DND-41 (cell line): ENCODE measurements at regions not wholly inside any gene's neighbourhood (a gene's known extent, or its start where the extent isn't known, plus 50 kb on each side); places are given as distances from the start of the nearest gene placed in this dataset.

Source experiments
- ATAC-seq: fragments of 200-7000 bp; cut with Tn5 transposase; 3 replicates; pipeline ENCODE4 v1.9.1; 2021; ENCODE audit warnings: low read depth; ENCODE audit not compliant: insufficient read depth
- DNase-seq: peaks from one replicate; pipeline ENCODE4 v3.0.0-alpha.2; 2020
- H2AFZ ChIP-seq: 2 replicates; pipeline ENCODE4 v1.6.0; 2012; ENCODE audit warnings: low read depth, low read length
- H3K27ac ChIP-seq: 2 replicates; pipeline ENCODE4 v1.5.1; 2012; ENCODE audit warnings: low read length, inconsistent platforms
- H3K27me3 ChIP-seq: fragments of 200-600 bp; sonication (generic); 2 replicates; pipeline ENCODE4 v1.6.0; 2012; ENCODE audit warnings: low read length, mild to moderate bottlenecking, inconsistent platforms; ENCODE audit not compliant: insufficient read depth, poor library complexity
- H3K36me3 ChIP-seq: 2 replicates; pipeline ENCODE4 v1.5.1; 2012; ENCODE audit warnings: low read length, inconsistent platforms; ENCODE audit not compliant: insufficient read depth
- H3K4me1 ChIP-seq: 2 replicates; pipeline ENCODE4 v1.5.1; 2012; ENCODE audit warnings: mild to moderate bottlenecking, low read length; ENCODE audit not compliant: insufficient read depth
- H3K4me2 ChIP-seq: 2 replicates; pipeline ENCODE4 v1.6.0; 2012; ENCODE audit warnings: mild to moderate bottlenecking, moderate library complexity, low read length, inconsistent platforms; ENCODE audit not compliant: insufficient read depth
- H3K4me3 ChIP-seq, 2 experiments: fragments of 200-600 bp in 1 of 2; shearing (Covaris generic) in 1 of 2; 2 replicates each; pipeline ENCODE4 v1.5.1; 2012 to 2016; ENCODE audit warnings: inconsistent platforms in 2 of 2, low read length in 2 of 2, mild to moderate bottlenecking in 2 of 2, low read depth in 1 of 2, moderate library complexity in 1 of 2
- H3K79me2 ChIP-seq: 2 replicates; pipeline ENCODE4 v1.6.0; 2012; ENCODE audit warnings: low read length, inconsistent platforms; ENCODE audit not compliant: insufficient read depth
- H3K9ac ChIP-seq: 2 replicates; pipeline ENCODE4 v1.6.0; 2012; ENCODE audit warnings: low read depth, mild to moderate bottlenecking, inconsistent platforms, low read length, moderate library complexity
- H3K9me3 ChIP-seq: 2 replicates; pipeline ENCODE4 v1.5.1; 2012; ENCODE audit warnings: low read length, moderate library complexity, mild to moderate bottlenecking, inconsistent platforms; ENCODE audit not compliant: insufficient read depth, severe bottlenecking
- H4K20me1 ChIP-seq: 2 replicates; pipeline ENCODE4 v1.6.0; 2012; ENCODE audit warnings: low read length; ENCODE audit not compliant: insufficient read depth
- CTCF ChIP-seq: IDR thresholded peaks from 2 replicates; pipeline ENCODE4 v1.5.1; 2012; ENCODE audit warnings: borderline replicate concordance, low read length, moderate library complexity, mild to moderate bottlenecking; ENCODE audit not compliant: poor library complexity, severe bottlenecking; ENCODE audit errors: extremely low read depth
- EZH2 ChIP-seq: IDR thresholded peaks from 3 replicates; pipeline ENCODE4 v1.6.1; 2012; ENCODE audit warnings: borderline replicate concordance, low read depth, mild to moderate bottlenecking, moderate library complexity, low read length, inconsistent platforms; ENCODE audit not compliant: severe bottlenecking

- Histone ChIP-seq H3K27me3 (peaks cover 4% of the 10 kb centered on the region), H3K27ac (no peak overlapping the region), H2AFZ (no peak overlapping the region), H4K20me1 (no peaks in the 10 kb centered on the region), H3K4me1 (no peaks in the 10 kb centered on the region), H3K9ac (no peak overlapping the region), H3K9me3 (no peaks in the 10 kb centered on the region), H3K79me2 (no peaks in the 10 kb centered on the region), H3K36me3 (no peaks in the 10 kb centered on the region), H3K4me2 (no peak overlapping the region), H3K4me3 (no peak overlapping the region)
- no peak for DNase-seq
- TF ChIP-seq CTCF (no peak), EZH2 (no peak)
- ATAC-seq = no peak
Observed at GRCh38 chr3:44013967-44014366, 227.7 kb upstream of the TOPAZ1 start.

GRCh38 chr3:44015170-44015569 is 226.5 kb upstream of the TOPAZ1 start:
- Histone ChIP-seq H3K9me3 (no peaks in the 10 kb centered on the region), H3K9ac (no peak overlapping the region), H3K27ac (no peak overlapping the region), H3K79me2 (no peaks in the 10 kb centered on the region), H3K27me3 (peaks cover 5% of the 10 kb centered on the region), H3K4me3 (no peak overlapping the region), H3K4me1 (no peaks in the 10 kb centered on the region), H3K36me3 (no peaks in the 10 kb centered on the region), H4K20me1 (no peaks in the 10 kb centered on the region), H3K4me2 (no peak overlapping the region), H2AFZ (no peak overlapping the region)
- no peak for TF ChIP-seq EZH2
- TF ChIP-seq CTCF = no peak
- DNase-seq (no peak), ATAC-seq (no peak)

- Histone ChIP-seq H4K20me1 (no peaks in the 10 kb centered on the region), H3K27ac (no peak overlapping the region), H3K4me1 (no peaks in the 10 kb centered on the region), H3K4me2 (no peak overlapping the region), H3K4me3 (no peak overlapping the region), H3K27me3 (peaks cover 5% of the 10 kb centered on the region), H3K9ac (no peak overlapping the region), H3K9me3 (no peaks in the 10 kb centered on the region), H3K79me2 (no peaks in the 10 kb centered on the region), H3K36me3 (no peaks in the 10 kb centered on the region), H2AFZ (no peak overlapping the region)
- ATAC-seq (peak; percentile 95), DNase-seq (peak; percentile 62)
- TF ChIP-seq EZH2 (no peak), CTCF (no peak)
Observed at GRCh38 chr3:44016818-44017217, 224.9 kb upstream of the TOPAZ1 start.

- DNase-seq (no peak), ATAC-seq (no peak)
- Histone ChIP-seq H2AFZ (no peak overlapping the region), H4K20me1 (no peaks in the 10 kb centered on the region), H3K36me3 (no peaks in the 10 kb centered on the region), H3K9ac (no peak overlapping the region), H3K27ac (no peak overlapping the region), H3K4me3 (no peak overlapping the region), H3K27me3 (peaks cover 5% of the 10 kb centered on the region), H3K79me2 (no peaks in the 10 kb centered on the region), H3K4me1 (no peaks in the 10 kb centered on the region), H3K9me3 (no peaks in the 10 kb centered on the region), H3K4me2 (no peak overlapping the region)
- no peak for TF ChIP-seq EZH2
- TF ChIP-seq CTCF = no peak
Observed at GRCh38 chr3:44018926-44019325, 222.8 kb upstream of the TOPAZ1 start.
